Smooth muscle cell (in vitro differentiated cells): ENCODE measurements at regions not wholly inside any gene's neighbourhood (a gene's known extent, or its start where the extent isn't known, plus 50 kb on each side); places are given as distances from the start of the nearest gene placed in this dataset.

Experiments
- DNase-seq: peaks from one replicate; lab custom pipeline; 2025; ENCODE audit not compliant: unreplicated experiment; lab: John Stamatoyannopoulos, UW
- H2AFZ ChIP-seq: fragments of 200-600 bp; sonication (generic); 2 replicates; pipeline ENCODE4 v1.6.0; 2016; ENCODE audit warnings: antibody characterized with exemption, low read depth, mild to moderate bottlenecking
- H3F3A ChIP-seq: fragments of 200-600 bp; sonication (generic); 2 replicates; pipeline ENCODE4 v1.6.0; 2017; ENCODE audit warnings: antibody characterized with exemption, low read depth
- H3K27ac ChIP-seq: fragments of 200-600 bp; sonication (generic); 2 replicates; pipeline ENCODE4 v1.5.1; 2016; ENCODE audit warnings: low read depth, mild to moderate bottlenecking
- H3K27me3 ChIP-seq: fragments of 200-600 bp; sonication (generic); 2 replicates; pipeline ENCODE4 v1.6.1; 2016; ENCODE audit warnings: low read depth, mild to moderate bottlenecking
- H3K36me3 ChIP-seq: fragments of 200-600 bp; sonication (generic); 2 replicates; pipeline ENCODE4 v1.5.1; 2016; ENCODE audit warnings: low read depth
- H3K4me1 ChIP-seq: fragments of 200-600 bp; sonication (generic); 2 replicates; pipeline ENCODE4 v1.5.1; 2016; ENCODE audit warnings: low read depth
- H3K4me2 ChIP-seq: fragments of 200-600 bp; sonication (generic); 2 replicates; pipeline ENCODE4 v1.6.0; 2016; ENCODE audit warnings: mild to moderate bottlenecking
- H3K4me3 ChIP-seq: fragments of 200-600 bp; sonication (generic); 2 replicates; pipeline ENCODE4 v1.5.1; 2016; ENCODE audit warnings: mild to moderate bottlenecking
- H3K79me2 ChIP-seq: fragments of 200-600 bp; sonication (generic); 2 replicates; pipeline ENCODE4 v1.6.0; 2016; ENCODE audit warnings: low read depth, mild to moderate bottlenecking
- H3K9ac ChIP-seq: fragments of 200-600 bp; sonication (generic); 2 replicates; pipeline ENCODE4 v1.6.0; 2016; ENCODE audit warnings: low read depth
- H3K9me3 ChIP-seq: fragments of 200-600 bp; sonication (generic); replicated peaks from 2 replicates; pipeline ENCODE4 v1.5.1; 2016; ENCODE audit warnings: low read depth
- H4K20me1 ChIP-seq: fragments of 200-600 bp; sonication (generic); 2 replicates; pipeline ENCODE4 v1.6.0; 2016; ENCODE audit warnings: low read depth
- CTCF ChIP-seq: fragments of 200-600 bp; sonication (generic); IDR thresholded peaks from 2 replicates; pipeline ENCODE4 v1.5.1; 2017; ENCODE audit warnings: borderline replicate concordance, mild to moderate bottlenecking, antibody characterized with exemption; ENCODE audit not compliant: insufficient read depth, poor library complexity, severe bottlenecking
- WGBS: methylation state at CpG from one replicate; pipeline ENCODE4 v1.1.7; 2016; ENCODE audit warnings: low lambda C conversion rate; 5-methylcytosine and 5-hydroxymethylcytosine counted together

- Histone ChIP-seq H3K27me3 (no peaks in the 10 kb centered on the region), H3K4me3 (no peak overlapping the region), H3K4me2 (no peak overlapping the region), H2AFZ (no peak overlapping the region), H3K9me3 (no peaks in the 10 kb centered on the region), H3K27ac (no peak overlapping the region), H3F3A (no peaks in the 10 kb centered on the region), H3K9ac (no peak overlapping the region), H3K36me3 (no peaks in the 10 kb centered on the region), H3K4me1 (peaks cover 3% of the 10 kb centered on the region), H4K20me1 (no peaks in the 10 kb centered on the region), H3K79me2 (no peaks in the 10 kb centered on the region)
- WGBS, result 98% methylated on average over 2 of the region's 2 CpGs
- TF ChIP-seq CTCF, result no peak
- no peak for DNase-seq
Measured at GRCh38 chr6:113394729-113395128, 462.4 kb upstream of the MARCKS start.

- no peaks in the 10 kb centered on the region for H3K36me3 ChIP-seq
- no peak for TF ChIP-seq CTCF
- no peak overlapping the region for H3K4me3 ChIP-seq
- no peaks in the 10 kb centered on the region for H3K79me2 ChIP-seq
- no peak for DNase-seq
- WGBS, result 56% methylated on average over 2 of the region's 2 CpGs
- no peak overlapping the region for H3K9ac ChIP-seq
- H4K20me1 ChIP-seq, result no peaks in the 10 kb centered on the region
- peak overlapping the region; percentile 29 for H3K27ac ChIP-seq
- H3K27me3 ChIP-seq, result no peaks in the 10 kb centered on the region
- H3F3A ChIP-seq, result no peaks in the 10 kb centered on the region
- H3K4me2 ChIP-seq, result peak overlapping the region; percentile 58
- H2AFZ ChIP-seq, result no peak overlapping the region
- H3K4me1 ChIP-seq, result peaks cover 3% of the 10 kb centered on the region
- H3K9me3 ChIP-seq, result no peaks in the 10 kb centered on the region
Measured at GRCh38 chr6:113396730-113397129, 460.4 kb upstream of the MARCKS start.

- Histone ChIP-seq H3K27ac (peak overlapping the region; percentile 29), H3K79me2 (no peaks in the 10 kb centered on the region), H3K4me2 (peak overlapping the region; percentile 58), H3K4me3 (no peak overlapping the region), H3K27me3 (no peaks in the 10 kb centered on the region), H3F3A (no peaks in the 10 kb centered on the region), H3K36me3 (no peaks in the 10 kb centered on the region), H3K9ac (no peak overlapping the region), H2AFZ (no peak overlapping the region), H3K9me3 (no peaks in the 10 kb centered on the region), H3K4me1 (peaks cover 3% of the 10 kb centered on the region), H4K20me1 (no peaks in the 10 kb centered on the region)
- no peak for TF ChIP-seq CTCF
- 64% methylated on average over 3 of the region's 3 CpGs for WGBS
- DNase-seq, result no peak
Measured at GRCh38 chr6:113397236-113397635, 459.9 kb upstream of the MARCKS start.

- no peak for TF ChIP-seq CTCF
- 79% methylated on average over 2 of the region's 2 CpGs for WGBS
- no peak overlapping the region for H3K27ac ChIP-seq
- no peak overlapping the region for H3K9ac ChIP-seq
- no peaks in the 10 kb centered on the region for H3K27me3 ChIP-seq
- H3K4me1 ChIP-seq, result peaks cover 3% of the 10 kb centered on the region
- H3K4me2 ChIP-seq, result no peak overlapping the region
- no peak overlapping the region for H2AFZ ChIP-seq
- DNase-seq, result no peak
- H3K79me2 ChIP-seq, result no peaks in the 10 kb centered on the region
- H3K36me3 ChIP-seq, result no peaks in the 10 kb centered on the region
- H3K9me3 ChIP-seq, result no peaks in the 10 kb centered on the region
- H3K4me3 ChIP-seq, result no peak overlapping the region
- no peaks in the 10 kb centered on the region for H4K20me1 ChIP-seq
- no peaks in the 10 kb centered on the region for H3F3A ChIP-seq
Measured at GRCh38 chr6:113401231-113401630, 455.9 kb upstream of the MARCKS start.
